ENCODE measurements at regions not wholly inside any gene's neighbourhood (a gene's known extent, or its start where the extent isn't known, plus 50 kb on each side); places are given as distances from the start of the nearest gene placed in this dataset.

DNA sequence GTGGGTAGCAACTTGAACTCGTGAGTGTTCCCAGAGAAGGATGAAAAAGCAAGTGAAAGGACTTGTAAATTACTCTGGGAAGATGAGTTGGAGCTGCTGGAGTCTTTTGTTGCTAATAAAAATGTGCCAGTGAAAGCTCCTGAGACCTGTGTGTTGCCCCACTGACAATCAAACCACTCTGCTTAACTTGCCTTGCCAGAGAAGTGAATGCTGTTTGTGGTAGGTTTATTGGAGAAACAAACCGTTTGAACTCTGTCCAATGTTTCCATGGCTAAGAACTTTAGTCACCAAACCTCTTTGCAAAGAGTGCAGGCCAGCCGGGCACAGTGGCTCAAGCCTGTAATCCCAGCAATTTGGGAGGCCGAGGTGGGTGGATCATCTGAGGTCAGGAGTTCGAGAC, 586.9 kb downstream of the PCDH7 start:
- DNase-seq = no peak

DNA sequence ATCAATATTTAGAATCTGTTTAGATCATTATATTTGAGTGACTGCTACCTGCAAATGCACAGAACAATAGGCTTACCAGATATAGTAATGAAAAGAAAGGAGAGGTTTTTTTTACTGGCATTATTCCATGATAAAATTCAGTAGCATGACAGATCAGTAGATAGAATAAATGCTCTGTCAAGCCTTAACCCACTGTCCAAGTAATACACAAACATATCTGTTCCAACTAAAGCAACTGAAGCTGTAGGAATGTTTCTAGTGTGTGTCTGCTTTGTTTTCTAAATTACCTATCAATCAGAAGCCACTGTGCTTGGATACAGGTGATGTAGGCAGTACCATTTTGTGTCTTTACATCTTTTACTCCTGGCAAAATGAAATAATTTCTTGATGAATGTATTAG, 604.6 kb downstream of the PCDH7 start:
- DNase-seq = no peak

DNA sequence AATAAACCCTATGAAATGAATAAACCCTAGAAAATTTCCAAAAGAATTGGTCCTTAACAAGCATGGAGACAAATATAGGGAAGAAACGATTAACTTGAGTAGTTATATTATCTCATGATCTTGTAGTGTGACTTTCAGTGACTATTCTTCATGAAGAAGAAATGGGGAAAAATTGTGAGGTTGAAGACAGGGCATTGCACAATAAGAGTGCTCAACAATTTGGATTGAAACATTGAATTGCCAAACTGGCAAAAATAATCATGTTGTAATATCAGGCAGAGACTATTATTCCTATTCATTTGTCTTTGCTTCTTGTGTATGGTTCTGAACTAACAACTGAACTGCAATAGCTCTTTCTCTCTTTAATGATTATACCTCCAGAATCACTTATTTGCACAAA, 605.1 kb downstream of the PCDH7 start:
- DNase-seq = no peak

DNA sequence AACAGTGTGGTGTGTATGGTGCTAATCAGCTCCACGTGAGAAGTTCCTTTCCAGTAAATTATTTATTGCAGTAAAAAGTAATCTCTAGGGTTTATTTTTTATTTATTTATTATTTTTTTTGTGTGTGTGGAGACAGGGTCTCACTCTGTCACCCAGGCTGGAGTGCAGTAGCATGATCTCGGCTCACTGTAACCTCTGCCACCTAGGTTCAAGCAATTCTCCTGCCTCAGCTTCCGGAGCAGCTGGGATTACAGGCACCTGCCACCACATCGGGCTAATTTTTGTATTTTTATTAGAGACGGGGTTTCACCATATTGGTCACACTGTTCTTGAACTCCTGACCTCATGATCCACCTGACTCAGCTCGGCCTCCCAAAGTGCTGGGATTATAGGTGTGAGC, 606.9 kb downstream of the PCDH7 start:
- DNase-seq = no peak

DNA sequence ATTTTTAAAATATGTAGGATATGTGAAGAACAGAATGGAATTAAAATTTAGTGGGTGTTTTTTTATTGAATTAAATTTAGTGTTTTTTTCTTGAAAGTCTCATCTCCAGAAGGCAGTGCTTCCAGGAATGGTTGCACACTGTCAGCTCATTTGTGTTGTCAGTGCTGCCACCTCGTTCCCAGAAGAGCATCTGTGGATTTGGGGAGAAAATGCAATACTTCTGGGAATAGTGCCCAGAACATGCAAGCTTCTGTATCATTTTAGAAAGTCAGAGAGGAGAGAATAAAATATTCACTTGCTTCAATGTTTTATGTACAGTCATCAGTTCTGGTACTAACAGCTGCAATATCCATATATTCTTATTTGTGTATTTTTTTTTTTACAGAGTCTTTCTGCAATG, 608.8 kb downstream of the PCDH7 start:
- DNase-seq = no peak

DNA sequence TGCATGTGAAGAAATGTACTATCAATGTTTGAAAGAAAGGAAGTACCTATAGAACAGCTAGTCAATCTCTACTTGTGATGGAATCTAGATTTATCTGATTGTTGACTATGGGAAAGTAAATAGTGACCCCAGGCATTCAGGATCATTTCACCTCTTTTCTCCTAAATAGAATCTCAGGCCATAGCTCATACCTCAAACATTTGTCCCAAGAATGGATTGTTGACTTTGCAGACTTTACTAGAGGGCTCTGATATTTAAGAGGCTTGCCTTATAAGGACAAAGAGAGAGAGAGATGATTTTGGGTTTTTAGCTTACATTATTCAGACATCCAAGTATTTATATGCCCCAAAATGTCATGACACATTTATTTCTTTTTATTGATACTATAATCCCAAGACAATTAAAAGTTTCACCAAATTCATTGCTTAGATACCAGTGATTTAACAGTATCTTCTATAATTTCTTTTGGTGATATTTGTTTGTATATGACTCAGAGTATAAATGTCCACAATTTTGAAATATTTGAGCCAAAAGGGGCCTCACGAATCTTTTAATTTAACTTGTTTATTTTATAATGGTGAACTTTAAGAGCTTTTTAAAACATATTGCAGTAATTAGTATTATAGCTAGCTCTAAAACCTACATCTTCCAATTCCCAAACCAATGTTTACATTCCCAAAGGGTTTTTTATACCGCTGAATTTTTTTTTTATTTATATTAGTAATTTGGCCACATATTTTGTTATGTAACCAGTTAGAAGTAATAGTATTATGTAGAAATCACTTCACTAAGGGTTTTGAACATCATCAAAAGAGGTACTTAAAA, 614.1 kb downstream of the PCDH7 start:
- DNase-seq = no peak

DNA sequence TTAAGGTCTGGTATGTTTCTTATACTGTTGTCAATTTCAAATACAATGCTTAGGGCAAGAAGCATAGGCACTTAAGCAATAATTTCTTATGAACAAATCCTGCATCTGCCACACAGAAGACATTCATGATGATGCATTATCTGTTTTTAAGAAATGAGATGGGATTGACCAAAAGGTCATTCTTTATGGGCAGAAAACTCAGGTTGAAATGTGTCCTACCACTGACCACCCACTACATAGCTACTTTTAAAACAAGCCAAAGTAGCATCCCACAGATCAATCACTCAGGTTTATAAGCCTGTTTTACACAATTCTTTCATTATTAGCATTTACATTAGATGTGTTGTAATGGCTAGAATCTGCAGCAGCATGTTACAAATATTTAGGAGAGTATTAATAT, 617.8 kb downstream of the PCDH7 start:
- DNase-seq = no peak

DNA sequence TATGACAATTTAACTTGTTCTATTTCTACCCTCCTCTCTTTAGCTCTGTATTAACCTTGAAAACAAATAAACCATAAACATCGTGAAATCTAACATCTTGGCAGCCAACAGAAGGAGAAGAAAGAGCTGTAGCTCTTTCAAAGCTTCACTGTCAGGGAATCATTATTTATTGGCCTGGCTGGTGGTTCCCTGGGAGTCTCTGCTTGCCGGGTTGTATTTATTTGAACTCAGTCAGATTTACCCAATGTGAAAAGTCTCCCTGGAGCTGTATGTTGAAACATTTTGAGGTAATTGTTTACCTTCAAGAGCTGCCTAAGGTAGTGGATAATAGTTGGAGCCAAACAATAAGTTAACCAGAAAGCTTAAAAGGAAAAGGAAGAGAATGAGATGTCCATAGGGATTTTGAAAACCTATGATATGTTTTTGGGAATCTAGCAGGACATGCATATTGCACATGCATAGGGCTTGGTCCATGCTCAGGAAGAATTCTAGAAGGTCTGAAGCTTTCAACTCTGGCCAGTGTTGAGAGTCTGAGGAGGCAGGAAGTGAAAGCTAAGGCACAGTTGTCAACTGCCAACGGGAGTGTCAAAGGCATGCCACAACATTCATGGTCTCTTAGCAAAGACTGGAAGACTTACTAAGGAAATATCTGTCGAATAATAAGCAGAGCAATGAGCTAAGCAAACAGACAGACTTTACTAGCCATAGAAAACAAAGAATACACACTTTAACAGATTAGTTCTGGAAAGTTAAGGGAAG, 621.6 kb downstream of the PCDH7 start:
- no peak for DNase-seq

DNA sequence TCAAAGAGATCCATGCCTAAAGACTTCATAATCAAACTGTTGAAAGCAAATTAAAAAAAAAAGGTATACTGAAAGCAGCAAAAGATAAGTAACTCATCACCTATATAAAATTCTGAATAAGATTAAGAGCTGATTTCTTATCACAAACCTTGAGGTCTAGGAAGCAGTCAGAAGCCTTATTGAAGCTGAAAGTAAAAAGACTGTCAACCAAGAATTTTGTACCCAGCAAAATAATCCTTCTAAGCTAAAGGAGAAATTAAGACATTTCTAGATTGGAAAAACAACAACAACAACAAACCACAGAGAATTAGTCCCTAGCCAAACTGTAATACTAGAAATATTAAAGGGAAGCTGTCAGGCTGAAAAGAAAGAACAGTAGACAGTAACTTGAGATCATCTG, 622.9 kb downstream of the PCDH7 start:
- no peak for DNase-seq

DNA sequence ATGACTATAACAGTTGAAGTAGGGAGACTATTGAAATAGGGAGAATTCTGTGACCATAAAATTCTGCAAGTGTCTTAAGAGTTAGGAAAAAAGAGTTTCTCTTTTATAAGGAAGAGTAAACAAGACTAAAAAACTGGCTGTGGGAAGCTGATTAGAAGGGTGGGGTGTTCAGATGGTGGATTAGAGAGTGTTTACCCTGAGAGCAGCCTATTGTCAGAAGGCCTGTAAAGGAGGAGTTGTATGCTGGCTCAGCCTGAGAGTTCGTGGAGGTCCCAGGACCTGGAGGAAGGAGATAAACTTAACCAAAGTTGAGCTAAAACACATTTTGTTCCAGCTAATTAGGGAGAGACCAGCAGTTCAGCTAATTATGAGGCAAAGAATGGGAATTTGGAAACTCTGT, 629.7 kb downstream of the PCDH7 start:
- DNase-seq = no peak

DNA sequence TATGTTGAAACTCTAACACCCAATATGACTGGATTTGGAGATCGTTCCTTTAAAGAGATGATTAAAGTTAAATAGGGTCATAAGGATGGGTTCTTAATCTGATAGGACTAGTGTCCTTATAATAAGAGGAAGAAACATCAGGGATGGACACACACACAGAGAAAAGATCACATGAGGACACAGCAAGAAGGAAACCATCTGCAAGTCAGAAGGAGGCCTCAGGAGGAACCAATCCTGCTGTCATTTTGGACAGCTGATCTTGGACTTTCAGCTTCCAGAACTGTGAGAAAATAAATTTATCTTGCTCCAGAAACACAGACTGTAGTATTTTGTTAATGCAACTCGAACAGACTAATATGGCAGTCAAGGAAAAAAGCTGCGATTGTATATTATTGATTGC, 631.5 kb downstream of the PCDH7 start:
- DNase-seq = no peak

DNA sequence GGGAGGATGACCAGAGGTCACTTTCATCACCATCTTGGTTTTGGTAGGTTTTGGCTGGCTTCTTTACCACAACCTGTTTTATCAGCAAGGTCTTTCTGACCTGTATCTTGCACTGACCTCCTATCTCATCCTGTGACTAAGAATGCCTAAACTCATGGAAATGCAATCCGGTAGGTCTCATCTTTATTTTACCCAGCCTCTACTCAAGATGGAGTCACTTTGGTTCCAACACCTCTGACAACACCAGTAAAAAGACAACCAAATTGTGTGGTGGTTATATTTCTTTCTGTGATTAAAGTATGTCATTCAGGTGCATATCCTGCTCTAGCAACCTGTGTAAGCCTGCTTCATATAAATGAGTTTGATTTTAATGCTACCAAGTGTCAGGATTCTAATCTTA, 636.7 kb downstream of the PCDH7 start:
- DNase-seq = no peak

DNA sequence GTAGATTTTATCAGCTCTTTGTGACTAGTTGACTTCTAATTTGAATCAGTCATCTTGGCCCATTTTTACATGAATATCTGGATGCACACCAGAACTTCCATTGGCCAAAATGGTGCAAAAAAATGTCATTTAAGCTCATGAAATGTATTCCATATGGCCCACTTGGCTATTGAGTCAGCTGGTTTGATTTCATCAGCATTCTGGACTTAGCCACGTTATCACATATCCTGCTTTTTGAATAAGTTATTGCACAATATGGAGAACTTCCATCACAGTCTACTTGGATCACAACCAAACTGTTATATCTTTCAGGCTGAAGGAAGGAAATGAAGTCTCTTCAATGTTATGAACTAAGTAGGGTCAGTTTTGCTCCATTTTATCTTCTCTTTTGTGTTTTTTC, 640.6 kb downstream of the PCDH7 start:
- DNase-seq = no peak

DNA sequence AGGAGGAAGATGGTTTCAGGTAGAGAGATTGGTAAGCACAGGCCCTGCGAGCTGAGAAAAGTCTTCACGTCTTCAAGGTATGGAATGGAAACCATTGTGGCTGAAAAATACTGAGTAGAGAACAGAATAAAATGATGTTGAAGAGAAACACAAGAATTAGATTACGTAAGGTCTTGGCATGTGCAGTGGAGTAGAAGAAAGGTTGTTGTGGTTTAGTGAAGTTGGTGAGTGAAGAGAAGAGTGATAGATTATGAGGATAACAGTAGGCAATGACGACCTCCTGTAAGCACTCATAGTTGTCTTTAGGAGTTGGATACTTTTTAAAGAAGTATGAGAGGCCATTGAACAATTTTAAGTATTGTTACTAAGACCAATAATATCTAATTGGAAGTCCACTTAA, 642.6 kb downstream of the PCDH7 start:
- DNase-seq = no peak

DNA sequence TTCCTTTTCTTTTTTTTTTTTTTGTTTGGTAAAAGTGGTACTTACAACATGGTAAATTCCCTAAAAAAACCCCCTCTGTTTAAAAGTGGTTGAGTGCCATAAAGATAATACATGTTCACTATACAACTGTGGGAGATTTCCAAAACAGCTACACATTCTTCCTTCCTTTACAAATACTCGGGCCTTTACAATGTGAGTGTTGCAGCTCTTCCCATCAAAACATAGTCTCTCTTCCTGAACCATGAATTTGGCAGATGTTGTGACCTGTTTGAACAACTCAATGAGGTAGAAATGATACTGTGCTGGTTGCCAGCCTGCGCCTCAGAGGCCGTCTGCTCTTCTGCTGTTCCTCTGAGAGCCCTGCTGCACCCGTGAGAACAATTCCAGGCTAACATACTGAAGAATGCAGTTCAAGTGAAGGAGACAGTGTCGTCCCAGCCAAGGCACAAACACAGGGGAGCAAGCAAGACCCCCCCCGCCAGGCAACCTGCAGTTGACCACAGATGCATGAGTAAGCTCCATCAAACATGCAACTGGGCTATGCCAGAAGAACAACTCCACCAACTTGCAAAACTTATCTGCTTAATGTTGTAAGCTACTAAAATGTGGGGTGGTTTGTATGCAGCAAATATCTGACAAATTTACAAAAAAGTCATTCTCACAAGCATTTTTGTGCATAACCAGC, 645.0 kb downstream of the PCDH7 start:
- no peak for DNase-seq

DNA sequence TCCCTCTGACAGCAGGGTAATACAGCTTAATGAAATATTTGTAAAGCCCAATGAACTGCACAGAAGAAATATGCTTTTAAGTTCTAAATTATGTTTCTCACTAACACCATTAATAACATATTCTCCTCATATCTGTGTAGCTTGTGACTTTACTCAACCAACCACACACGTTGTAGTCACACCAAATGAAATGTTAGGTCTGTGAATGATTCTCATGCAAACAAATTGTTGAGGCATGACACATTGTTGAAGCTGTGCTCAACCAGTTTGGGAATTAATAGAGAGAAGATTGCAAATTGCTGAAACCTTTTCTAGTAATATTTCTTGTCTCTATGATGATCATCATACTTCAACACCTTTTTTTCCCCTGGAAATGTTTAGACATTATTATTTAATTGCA, 645.9 kb downstream of the PCDH7 start:
- no peak for DNase-seq

DNA sequence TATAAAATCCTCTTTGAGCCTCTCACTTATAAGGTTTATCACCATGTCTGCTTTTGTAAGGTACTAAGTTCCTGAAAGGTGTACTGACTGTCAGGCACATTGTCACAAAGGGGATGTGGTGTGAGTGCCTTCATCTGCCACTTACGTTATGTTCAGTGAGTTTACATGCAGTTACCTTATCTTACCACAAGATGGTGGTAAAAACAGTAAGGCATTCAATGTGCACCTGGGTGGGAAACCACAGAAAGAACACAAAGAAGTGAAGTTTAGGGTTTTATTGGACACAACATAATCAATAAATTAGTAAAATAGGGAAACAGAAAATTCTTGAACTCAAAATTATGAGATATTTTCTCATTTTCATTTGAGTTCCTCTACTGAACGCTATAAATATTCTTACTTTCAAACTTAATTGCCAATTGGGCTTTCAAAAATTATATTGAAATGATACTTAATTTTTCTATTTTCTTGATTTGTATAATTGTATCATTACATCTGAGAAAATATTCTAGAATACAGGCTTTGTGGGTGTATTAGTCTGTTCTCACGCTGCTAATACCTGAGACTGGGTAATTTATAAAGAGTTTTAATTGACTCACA, 650.8 kb downstream of the PCDH7 start:
- DNase-seq = peak; percentile 2

DNA sequence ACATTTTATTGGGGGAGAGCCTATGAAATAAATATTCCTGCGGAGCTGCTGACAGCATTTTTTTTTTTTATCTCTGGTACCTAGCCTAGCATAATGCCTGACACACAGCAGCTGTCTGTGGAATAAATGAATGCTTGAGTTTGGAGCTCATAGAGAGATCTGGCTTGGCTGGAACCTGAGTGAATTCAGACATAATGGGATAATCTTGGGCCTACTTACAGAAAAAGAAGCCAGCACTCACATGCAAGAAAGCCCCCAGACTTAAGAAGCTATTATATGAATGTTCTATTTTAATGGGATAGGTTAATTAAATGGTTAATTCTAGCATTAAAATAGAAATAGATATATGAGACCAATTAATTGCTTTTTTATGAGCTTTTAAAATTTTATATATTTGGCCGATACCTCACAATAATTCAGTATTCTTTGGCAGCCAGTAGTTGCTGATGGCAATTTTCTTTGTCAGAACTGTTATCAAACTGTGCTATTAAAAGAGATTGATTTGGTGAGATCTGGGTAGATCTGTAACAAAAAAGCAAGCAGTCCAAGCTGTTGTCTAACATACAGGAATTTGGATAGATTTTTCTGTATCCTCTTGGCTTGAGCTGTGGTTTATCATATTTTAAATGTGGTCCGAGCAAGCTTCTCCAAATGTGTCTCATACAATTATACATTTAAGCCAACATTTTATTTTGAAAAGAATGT, 654.2 kb downstream of the PCDH7 start:
- DNase-seq = no peak

DNA sequence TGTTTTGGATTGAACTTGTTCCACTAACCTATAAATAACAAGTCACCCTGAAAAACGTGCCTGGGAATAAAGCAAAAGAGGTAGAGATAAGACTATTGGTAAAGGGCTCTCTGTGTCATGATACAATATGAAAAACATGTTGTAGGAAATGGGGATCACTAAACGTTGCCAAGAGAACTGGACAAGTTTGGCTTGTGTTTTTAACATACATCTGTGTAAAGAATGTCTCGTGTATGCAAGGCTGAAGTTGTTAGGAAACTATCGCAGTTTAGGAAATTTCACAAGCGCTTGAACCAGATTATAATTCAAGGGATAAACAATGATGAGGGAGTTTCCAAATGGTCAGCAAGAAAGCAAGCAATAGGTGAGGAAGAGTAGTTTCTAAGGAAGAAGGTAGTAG, 655.8 kb downstream of the PCDH7 start:
- no peak for DNase-seq

DNA sequence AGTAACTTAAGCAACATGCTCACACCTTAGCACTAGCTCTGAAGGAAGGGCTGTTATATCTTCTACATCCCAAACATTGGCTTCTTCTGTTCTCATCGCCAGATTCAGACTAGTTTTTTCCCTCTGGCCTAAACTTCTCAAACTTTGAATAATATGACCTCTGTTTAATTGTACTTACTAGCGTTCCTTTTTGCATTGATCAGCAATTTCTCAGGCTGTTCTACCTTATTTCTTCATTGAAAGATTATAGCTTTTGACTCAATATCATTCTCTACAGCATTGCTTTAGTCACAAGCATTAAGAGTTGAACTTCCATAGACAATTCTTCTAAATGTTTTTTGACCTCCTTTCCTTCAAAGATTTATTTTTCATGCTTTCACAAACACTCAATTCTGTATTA, 659.2 kb downstream of the PCDH7 start:
- no peak for DNase-seq

DNA sequence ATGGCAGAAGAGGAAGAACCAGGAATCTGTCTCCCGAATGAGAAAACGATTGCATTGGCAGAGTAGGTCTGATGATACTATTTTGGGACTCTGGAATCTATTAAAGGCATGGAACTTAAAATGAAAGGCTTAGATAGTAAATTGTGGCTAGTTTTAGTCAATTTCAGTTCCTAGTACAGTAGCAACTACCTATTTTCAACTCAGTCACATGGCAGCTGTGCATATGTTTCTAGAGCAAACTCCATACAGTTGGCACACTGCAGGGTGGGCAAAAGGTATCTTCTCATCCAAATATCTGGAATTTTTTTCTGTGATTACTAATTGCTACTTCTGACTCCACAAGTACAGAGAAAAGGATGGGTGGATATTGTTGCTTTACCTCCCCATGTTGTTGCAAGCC, 663.6 kb downstream of the PCDH7 start:
- no peak for DNase-seq

DNA sequence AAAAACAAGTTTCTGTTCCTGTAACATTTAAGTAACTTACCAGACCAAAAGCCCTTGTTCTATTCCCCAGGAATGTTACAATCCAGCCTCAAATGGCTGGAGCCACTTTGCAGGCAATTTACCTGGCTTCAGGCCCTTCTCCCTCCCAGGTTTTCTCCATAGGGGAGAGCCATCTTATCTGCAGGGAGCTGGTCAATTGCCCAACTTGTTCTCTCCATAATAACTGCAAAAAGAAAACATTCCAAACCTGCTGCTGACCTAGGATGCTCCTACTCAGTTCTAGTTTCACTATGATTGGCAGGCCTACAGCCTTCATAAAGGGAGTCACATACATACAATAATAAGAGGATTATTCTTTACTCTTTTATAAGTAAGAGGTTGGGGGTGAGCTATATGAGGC, 670.7 kb downstream of the PCDH7 start:
- DNase-seq = no peak

DNA sequence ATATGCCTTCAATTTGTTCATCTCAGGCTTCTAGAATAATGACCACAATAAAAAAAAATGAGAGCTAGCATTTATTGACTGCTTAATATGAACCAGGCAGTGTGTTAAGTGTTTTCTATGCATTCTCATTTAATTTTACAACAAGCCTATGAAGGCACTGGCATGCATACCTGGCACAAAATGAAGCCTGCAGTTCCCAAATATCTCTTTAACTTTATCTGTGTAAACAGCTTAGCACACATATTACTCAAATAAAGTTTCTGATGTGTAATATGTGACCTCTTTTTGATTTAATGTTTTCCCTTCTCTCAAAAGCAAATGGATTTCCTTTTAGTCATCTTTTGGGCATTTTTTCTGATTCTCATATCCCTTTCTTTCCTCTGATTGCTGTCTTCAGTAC, 671.8 kb downstream of the PCDH7 start:
- DNase-seq = no peak
